ENCODE measurements at regions not wholly inside any gene's neighbourhood (a gene's known extent, or its start where the extent isn't known, plus 50 kb on each side); places are given as distances from the start of the nearest gene placed in this dataset.
"Not testable (repeated sequence)": the region's sequence is repeated elsewhere in the genome, so short reads cannot be mapped to it uniquely, and the experiment has no call there.

DNA sequence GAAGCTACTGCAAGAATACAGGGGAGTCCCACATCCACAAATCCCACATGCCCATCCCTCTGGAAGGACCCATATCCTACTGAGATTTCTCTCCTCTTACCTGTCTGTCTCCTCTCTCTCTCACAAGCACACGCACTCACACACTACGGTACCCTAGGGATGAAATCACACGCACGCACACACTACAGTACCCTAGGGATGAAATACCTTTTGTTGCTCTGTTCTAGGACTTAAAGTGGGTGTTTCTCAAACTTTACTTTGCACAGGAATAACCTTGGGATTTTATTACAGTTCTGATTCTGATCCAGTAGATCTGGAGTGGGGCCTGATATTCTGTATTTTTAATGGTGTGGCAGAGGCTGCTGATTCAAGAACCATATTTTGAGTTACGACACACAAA lies 622.2 kb upstream of the ZNF385D start:
- DNase-seq (ENCODE audit: low read depth) = no peak

DNA sequence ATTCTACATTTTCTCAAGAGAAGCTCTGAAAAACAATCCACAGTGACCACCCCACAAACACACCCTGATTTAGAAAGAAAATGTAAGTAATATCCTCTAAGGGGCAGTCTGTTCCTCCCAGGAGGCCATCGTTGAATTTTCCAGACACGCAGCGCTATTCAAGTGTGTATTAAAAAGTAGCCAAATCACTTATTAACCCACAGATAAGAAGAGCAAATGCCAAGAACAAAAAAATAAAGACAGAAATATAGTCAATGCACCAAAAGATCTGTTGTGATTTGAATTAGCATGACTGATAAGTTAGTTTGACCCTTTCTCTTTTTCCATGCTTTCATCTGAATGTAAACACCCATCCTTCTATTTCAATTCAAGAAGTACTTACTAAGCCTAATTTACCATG lies 622.8 kb upstream of the ZNF385D start:
- no peak for DNase-seq (ENCODE audit: low read depth)

DNA sequence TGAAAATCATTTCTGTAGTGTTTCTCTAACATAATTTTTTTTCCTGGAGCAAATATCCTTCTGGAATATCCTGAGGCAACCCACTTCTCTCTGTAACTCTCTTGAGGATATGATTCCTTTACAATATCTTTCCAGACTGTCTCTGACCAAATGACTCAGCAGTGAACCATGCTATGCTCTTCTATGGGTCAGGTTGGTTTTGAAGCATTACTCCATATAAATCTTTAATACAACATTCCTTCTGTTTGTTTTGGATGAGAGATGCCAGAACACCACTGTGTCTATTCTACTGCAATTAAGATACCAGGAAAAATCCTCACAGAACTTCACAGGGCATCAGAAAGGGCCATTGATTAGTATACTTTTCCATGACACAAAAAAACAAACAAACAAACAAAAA lies 626.4 kb upstream of the ZNF385D start:
- no peak for DNase-seq (ENCODE audit: low read depth)

DNA sequence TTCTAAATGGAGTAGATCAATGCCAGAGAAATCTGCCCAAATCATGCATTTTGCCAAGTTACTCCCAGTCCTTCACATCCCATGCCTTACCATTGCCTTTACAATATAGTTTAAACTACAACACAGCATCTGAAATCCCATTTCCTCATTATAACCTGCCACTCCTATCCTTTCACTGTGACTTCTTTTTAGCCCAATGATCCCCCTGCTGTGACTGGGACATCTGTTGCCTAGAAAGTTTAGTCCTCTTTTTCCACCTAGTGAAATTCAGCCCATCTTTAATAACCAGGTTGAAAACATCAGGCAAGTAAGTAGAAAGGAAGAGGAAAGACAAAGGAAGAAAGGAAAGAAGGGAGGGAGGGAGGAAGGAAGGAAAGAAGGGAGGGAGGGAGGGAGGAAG lies 627.9 kb upstream of the ZNF385D start:
- no peak for DNase-seq (ENCODE audit: low read depth)

DNA sequence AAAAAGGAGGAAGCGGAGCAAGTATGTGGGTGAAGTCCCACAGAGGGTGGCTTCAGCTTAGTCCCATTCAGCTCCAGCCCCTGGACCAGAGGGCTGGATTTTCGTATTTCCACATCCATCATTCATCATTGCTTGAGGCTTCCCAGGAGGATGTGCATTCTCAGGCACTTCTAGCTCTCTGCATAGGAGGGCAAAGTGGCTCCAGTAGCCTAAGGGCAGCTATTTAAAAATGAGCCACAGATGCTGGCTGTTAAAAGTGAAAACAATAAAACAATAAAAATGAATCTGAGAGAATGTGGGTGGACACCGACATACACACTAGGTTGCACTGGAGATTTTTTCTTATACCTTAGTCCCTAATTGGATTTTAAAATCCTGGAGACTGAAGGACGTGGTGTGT lies 629.2 kb upstream of the ZNF385D start:
- DNase-seq (ENCODE audit: low read depth) = no peak

DNA sequence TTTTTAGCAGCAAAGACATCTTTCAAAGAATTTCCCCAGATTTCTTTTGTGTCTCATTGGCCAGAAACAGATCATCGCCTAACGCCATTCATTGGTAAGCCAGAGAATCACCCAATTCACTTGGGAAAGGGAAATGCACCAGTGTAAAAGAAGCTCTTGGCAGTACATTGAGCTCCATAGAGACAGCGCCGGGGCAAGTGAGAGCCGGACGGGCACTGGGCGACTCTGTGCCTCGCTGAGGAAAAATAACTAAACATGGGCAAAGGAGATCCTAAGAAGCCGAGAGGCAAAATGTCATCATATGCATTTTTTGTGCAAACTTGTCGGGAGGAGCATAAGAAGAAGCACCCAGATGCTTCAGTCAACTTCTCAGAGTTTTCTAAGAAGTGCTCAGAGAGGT lies 630.6 kb upstream of the ZNF385D start:
- DNase-seq (ENCODE audit: low read depth) = not testable (repeated sequence)

DNA sequence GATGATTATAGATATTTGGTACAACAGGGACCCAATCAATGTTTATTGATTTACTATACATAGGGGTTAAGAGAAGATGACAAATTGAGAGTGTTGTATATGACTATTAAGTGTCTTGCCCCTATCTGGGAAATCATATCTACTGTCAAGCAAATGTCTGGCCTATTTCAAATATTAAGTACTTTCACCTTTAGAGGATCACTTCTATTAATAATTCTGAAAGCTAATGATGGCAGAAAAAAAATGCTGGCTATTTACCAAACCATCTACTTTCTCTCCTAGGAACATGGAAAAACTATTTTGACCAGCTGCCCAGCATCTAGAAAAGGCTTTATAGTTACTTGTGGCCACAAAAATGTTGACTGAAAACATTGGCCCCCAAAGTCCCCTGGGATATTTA lies 632.3 kb upstream of the ZNF385D start:
- no peak for DNase-seq (ENCODE audit: low read depth)

DNA sequence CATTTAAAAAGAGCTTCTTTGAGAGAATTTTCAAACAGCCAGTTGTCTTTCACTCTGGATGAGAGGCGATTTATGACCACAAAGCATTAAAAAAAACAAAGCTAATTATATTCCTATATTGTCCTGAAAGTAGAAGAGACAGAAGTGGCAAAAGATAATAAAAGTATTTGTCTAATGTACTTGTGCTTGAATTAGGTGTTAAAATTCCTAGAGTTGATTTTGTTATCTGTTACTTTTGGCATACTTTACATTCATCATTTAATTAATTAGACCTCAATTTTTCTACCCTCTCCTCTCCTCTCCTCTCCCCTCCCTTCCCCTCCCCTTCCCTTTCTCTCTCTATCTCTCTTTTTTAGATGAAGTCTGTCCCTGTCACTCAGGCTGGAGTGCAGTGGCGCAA lies 635.1 kb upstream of the ZNF385D start:
- no peak for DNase-seq (ENCODE audit: low read depth)

DNA sequence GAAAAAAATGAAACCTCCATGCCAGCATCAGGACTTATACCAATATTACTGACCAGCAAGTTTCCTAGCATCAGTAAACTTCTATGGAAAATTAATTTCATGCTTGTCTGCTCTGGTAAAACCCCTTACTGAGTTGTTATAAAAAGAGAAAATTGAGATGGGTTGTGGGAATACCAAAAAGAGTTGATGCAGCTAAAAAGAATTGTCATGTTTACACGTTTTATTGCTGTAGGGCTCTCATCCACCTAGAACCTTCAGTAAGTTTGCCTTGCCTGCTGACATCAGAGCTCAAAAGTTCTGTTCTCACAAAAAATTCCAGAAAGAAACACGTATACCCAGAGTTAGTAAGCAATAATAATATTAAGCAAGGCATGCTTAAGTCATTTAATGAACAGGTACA lies 641.3 kb upstream of the ZNF385D start:
- DNase-seq (ENCODE audit: low read depth) = no peak

DNA sequence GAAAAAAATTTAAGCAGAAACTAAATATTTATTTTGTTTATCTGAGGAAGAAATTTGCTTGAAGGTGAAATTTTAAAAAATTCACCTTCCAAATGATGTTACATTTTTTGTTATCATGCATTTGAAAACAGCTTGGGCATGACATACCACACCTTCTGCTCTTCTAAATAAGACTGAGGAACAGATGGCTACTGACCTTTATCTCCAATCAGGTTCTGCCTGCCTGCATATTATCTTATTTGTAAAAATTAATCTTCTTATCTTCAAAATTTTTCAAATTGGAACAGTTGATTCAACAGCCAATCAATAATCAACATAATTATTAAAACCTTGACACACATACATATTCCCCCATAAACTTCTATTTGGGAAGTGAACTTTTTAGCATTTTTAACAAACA lies 641.8 kb upstream of the ZNF385D start:
- DNase-seq (ENCODE audit: low read depth) = no peak

DNA sequence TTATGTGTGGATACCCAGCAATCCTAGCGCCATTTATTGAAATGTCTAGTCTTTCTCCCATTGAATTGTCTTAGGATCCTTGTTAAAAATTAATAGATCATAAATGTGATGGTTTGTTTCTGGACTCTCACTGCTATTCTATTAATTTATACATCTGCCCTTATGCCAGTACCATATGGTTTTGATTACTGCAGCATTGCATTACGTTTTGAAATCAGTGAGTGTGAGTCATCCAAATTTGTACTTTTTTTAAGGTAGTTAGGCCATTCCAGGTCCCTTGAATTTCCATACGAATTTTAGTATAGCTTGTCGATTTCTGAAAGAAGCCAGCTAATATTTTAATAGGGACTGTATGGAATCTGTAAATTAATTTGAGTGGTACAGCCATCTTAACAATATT lies 648.6 kb upstream of the ZNF385D start:
- DNase-seq (ENCODE audit: low read depth) = no peak

DNA sequence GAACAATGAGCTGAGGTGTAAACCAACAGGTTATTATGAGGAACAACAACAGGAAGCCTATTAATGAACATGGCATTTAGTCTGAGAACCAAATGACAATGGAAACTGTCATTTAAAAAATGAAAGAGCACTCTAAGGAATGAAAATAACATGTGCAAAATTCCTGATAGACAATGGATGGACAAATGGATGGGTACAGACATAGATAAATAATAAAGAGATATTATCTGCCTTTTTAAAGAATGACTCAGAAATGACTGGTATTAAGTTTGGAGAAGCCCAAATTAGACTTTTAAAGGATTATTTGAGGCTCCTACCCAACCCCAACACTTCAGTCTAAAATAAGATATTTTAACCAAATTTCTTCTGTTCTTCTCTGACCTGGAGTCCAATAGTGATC lies 650.5 kb upstream of the ZNF385D start:
- no peak for DNase-seq (ENCODE audit: low read depth)

DNA sequence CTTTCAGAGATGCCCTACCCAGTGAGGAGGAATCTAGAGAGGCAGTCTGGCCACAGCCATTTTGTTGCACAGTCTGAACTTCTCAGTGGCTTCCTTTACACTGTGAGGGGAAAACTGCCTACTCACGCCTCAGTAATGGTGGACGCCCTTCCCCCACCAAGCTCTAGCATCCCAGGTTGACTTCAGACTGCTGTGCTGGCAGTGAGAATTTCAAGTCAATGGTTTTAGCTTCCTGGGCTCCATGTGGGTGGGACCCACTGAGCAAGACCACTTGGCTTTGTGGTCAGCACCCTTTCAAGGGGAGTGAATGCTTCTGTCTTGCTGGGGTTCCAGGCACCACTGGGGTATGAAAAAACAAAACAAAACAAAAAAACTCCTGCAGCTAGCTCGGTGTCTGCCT lies 663.2 kb upstream of the ZNF385D start:
- DNase-seq (ENCODE audit: low read depth) = no peak

DNA sequence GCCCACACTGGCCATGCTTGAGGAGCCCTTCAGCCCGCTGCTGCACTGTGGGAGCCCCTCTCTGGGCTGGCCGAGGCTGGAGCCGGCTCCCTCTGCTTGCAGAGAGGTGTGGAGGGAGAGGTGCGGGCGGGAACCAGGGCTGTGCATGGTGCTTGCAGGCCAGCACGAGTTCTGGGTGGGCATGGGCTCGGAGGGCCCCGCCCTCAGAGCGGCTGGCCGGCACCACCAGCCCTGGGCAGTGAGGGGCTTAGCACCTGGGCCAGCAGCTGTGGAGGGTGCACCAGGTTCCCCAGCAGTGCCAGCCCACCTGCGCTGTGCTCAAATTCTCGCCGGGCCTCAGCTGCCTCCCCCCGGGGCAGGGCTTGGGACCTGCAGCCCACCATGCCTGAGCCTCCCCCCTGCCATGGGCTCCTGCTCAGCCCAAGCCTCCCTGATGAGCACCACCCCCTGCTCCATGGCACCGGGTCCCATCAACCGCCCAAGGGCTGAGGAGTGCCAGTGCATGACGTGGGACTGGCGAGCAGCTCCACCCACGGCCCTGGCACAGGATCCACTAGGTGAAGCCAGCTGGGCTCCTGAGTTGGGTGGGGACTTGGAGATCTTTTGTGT lies 665.9 kb upstream of the ZNF385D start:
- DNase-seq (ENCODE audit: low read depth) = not testable (repeated sequence)

DNA sequence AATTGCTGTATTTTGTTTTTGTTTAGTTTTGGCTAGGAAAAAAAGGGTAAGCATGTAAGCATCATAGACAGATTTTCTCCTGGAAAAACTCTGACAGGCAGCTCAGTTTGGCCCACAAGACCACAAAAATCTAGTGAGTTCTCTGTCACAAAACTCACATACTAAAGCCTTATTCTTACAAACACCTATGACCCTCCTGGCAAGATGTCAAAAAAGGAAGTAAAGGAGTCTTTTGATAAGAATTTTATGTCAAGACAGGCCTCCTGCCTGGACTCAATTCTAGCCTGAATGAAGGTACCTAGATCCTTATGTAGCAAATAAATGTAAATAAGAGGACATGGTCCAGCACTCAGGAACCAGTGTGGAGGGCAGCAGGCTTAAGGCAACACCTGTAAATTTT lies 668.3 kb upstream of the ZNF385D start:
- no peak for DNase-seq (ENCODE audit: low read depth)

DNA sequence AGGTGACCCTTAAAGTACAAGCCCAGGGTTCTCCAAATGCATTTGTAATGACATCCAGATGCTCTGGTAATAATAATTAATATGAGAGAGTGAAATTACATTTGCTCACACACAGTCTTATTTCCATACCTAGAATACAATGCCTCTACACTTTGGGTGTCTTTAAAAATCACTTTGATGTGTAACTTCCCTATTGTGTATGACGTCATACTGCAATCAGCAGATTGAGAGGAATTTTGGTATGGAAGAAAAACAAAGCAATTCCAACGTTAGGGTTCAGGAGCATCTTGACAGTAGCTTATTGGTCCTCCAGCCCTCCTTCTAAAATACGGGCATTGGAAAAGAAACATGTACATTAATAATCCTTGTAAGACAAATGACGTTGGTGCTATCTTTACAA lies 670.6 kb upstream of the ZNF385D start:
- no peak for DNase-seq (ENCODE audit: low read depth)

DNA sequence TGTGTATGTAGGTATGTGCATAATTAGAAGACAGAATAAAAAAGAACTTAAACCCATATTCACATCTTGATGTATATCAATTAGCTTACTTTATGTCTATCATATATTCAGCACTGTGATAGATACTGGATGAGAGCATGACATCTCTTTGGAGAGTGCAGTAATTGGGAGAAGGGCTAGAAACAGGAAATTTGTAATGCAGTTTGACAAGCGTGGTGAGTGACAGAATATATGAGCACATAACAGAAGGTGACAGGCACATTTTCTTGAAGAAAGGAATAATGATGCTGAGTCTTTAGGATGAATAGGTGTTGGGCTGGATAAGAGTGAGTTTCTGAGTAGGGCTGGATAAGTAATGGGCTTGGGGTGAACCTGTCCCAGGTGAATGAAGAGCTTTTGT lies 680.3 kb upstream of the ZNF385D start:
- no peak for DNase-seq (ENCODE audit: low read depth)

DNA sequence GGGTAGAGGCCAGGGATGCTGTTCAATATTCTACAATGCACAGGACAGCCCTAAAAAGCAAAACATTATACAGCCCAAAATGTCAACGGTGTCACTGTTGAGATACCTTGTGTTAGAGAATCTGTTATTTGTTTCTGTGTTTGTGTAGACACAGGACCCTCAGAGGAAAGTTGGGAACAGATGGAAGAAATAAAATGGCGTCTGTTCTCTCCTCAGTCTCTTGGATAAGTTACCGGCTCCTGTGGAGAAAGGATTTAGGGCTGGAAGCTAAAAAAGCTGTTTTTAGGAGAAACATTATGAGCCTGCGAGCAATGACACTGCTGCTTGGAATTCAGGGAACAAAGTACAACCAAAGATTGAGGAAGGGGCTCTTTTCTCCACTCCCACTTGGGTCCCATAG lies 688.6 kb upstream of the ZNF385D start:
- no peak for DNase-seq (ENCODE audit: low read depth)

DNA sequence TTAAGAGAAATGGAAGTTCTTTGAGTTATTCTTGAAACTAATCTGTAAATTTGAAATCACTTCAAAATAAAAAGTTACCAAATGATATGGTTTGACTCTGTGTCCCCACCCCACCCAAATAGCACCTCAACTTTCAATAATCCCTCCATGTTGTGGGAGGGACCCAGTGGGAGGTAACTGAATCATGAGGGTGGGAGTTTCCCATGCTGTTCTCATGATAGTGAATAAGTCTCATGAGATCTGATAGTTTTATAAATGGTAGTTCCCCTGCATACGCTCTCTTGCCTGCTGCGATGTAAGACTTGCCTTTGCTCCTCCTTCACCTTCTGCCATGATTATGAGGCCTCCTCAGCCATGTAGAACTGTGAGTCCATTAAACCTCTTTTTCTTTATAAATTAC lies 690.7 kb upstream of the ZNF385D start:
- no peak for DNase-seq (ENCODE audit: low read depth)

DNA sequence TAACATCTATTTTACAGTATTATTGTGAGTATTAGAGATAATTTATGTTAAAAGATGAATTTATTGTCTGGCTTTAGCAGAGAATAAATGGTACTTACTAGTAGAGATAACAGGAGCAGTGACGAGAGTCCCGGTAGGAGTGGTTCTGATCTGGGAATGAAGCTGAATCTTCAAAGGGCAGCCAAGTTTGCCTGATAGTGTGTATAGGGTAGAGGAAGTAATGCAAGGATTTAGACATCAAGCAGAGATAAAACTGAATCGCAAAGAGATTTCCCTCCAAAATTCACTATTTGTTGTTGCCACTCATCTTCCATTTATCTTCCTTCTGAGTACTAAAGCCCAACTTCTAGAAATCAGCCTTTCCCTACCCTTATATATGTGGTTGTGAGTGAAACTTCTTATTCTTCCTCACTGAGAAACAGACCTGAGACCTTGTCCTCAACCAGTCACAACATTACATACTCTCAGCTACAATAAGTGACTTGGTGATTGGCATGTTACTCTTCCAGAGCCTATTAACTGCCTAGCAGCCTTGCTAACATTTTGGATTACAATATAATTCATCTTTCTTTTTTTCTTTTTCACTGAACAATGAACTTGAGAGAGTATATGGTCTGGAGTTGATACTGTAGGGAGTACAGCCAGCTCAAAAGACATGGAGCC lies 692.7 kb upstream of the ZNF385D start:
- DNase-seq (ENCODE audit: low read depth) = no peak

DNA sequence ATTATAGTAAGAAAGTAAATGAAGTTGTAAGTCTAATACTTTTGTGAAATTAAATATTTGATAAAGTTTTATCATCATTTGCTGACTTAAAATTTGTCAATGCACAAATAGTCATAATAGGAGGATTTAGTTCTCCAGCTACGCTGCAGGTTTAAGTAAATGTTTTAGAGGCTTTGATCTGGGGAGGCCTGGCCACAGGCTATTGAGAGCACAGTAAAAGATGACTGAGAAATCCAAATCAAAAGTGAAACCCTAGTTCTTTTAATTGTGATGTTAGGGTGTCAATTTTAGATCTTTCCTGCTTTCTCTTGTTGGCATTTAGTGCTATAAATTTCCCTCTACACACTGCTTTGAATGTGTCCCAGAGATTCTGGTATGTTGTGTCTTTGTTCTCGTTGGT lies 694.3 kb upstream of the ZNF385D start:
- DNase-seq (ENCODE audit: low read depth) = not testable (repeated sequence)

DNA sequence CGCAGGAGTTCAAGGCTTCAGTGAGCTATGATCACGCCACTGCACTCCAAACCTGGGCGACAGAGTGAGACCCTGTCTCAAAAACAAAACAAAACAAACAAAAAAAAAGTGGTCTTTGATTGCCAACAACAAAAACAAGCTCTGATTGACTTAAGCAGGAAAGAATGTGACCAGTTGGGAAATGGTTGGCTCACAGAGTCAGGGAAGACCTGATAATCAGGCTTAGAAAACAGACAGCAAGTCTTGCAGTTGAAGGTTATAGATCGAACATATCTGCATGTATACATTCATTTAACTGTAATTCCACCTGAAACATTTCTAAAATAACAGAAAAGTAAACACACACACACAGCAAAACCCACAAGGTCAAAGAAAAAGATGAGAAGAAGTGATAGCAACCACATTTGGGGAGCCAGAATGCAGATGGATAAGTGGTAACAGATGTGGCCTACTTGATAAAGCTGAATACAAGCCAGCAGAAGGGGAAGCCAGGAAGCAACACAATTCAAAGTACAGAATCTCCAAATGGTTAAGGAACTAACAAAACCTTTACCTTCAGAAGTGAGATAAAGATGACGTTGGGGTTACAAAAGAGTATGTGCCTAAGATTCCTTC lies 699.9 kb upstream of the ZNF385D start:
- no peak for DNase-seq (ENCODE audit: low read depth)

DNA sequence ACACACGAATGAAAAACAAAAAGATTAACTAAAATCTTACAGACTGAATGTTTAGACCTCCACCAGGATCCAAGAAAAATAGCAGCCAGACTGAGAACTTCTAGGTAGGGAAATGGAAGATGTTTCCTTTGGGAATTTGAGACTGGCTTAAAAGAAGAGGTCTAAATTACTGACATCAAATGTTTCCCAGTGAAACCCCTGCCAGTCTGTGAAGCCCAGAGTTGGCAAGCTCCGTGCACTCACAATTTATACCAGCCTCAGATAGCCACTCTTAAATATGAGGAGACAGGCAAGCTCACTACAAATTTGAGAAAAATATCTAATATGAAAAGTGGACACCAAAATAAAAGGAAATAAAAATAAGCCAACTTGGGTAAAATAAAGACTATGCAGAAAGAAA lies 700.5 kb upstream of the ZNF385D start:
- no peak for DNase-seq (ENCODE audit: low read depth)
